Neural cell (in vitro differentiated cells): ENCODE measurements at regions not wholly inside any gene's neighbourhood (a gene's known extent, or its start where the extent isn't known, plus 50 kb on each side); places are given as distances from the start of the nearest gene placed in this dataset.

ENCODE experiments used
- H2AFZ ChIP-seq: fragments of 200-600, 300-800 bp; sonication (generic), shearing (Covaris generic); 2 replicates; pipeline ENCODE4 v1.6.0; 2014; ENCODE audit warnings: low read depth, mild to moderate bottlenecking, antibody characterized with exemption, low read length, moderate library complexity
- H3F3A ChIP-seq: fragments of 200-600 bp; shearing (Covaris generic); 2 replicates; pipeline ENCODE4 v1.6.1; 2016; ENCODE audit warnings: mild to moderate bottlenecking, moderate library complexity, mixed read lengths, antibody characterized with exemption, low read length; ENCODE audit not compliant: insufficient read depth, poor library complexity, severe bottlenecking
- H3K27ac ChIP-seq: fragments of 200-600, 300-800 bp; sonication (generic), shearing (Covaris generic); 2 replicates; pipeline ENCODE4 v1.5.1; 2014; ENCODE audit warnings: mild to moderate bottlenecking, low read length, moderate library complexity
- H3K27me3 ChIP-seq: fragments of 300-800, 200-600 bp; sonication (generic), shearing (Covaris generic); 2 replicates; pipeline ENCODE4 v1.6.0; 2014; ENCODE audit warnings: mild to moderate bottlenecking, low read depth, low read length, moderate library complexity; ENCODE audit not compliant: insufficient read depth
- H3K36me3 ChIP-seq: fragments of 300-800, 200-600 bp; sonication (generic), shearing (Covaris generic); 2 replicates; pipeline ENCODE4 v1.5.1; 2014; ENCODE audit warnings: mild to moderate bottlenecking, antibody characterized with exemption, low read length, moderate library complexity; ENCODE audit not compliant: insufficient read depth
- H3K4me2 ChIP-seq: fragments of 300-800, 200-600 bp; sonication (generic), shearing (Covaris generic); 2 replicates; pipeline ENCODE4 v1.6.0; 2014; ENCODE audit warnings: mild to moderate bottlenecking, low read length
- H3K4me3 ChIP-seq: fragments of 300-800, 200-600 bp; sonication (generic), shearing (Covaris generic); 2 replicates; pipeline ENCODE4 v1.5.1; 2014; ENCODE audit warnings: mild to moderate bottlenecking, low read length, moderate library complexity
- H3K79me2 ChIP-seq: fragments of 200-600 bp; shearing (Covaris generic); replicated peaks from 2 replicates; pipeline ENCODE4 v1.6.0; 2014; ENCODE audit warnings: mild to moderate bottlenecking, low read length, moderate library complexity; ENCODE audit not compliant: insufficient read depth
- H3K9ac ChIP-seq: fragments of 300-800, 200-600 bp; sonication (generic), shearing (Covaris generic); 2 replicates; pipeline ENCODE4 v1.6.1; 2016; ENCODE audit warnings: mild to moderate bottlenecking, low read length, mixed read lengths
- H3K9me2 ChIP-seq: fragments of 200-600 bp; shearing (Covaris generic); 2 replicates; pipeline ENCODE4 v1.6.1; 2016; ENCODE audit warnings: mild to moderate bottlenecking, low read length, mixed read lengths; ENCODE audit not compliant: insufficient read depth
- H3K9me3 ChIP-seq: fragments of 200-600, 300-800 bp; sonication (generic), shearing (Covaris generic); 2 replicates; pipeline ENCODE4 v1.6.1; 2016; ENCODE audit warnings: mild to moderate bottlenecking, mixed run types, low read length, moderate library complexity, mixed read lengths
- H4K20me1 ChIP-seq: fragments of 200-600 bp; shearing (Covaris generic); 2 replicates; pipeline ENCODE4 v1.6.1; 2016; ENCODE audit warnings: mild to moderate bottlenecking, mixed run types; ENCODE audit not compliant: insufficient read depth
- CTCF ChIP-seq: fragments of 450-650 bp; IDR thresholded peaks from 2 replicates; pipeline ENCODE4 v1.5.1; 2014; ENCODE audit warnings: antibody characterized with exemption, mild to moderate bottlenecking, moderate library complexity; ENCODE audit not compliant: poor library complexity, severe bottlenecking
- EP300 ChIP-seq: fragments of 450-650 bp; conservative IDR thresholded peaks from 2 replicates; pipeline ENCODE4 v1.6.1; 2014; ENCODE audit warnings: antibody characterized with exemption, mild to moderate bottlenecking, moderate library complexity; ENCODE audit not compliant: poor library complexity, severe bottlenecking
- EZH2 ChIP-seq: fragments of 200-600, 300-800 bp; shearing (Covaris generic), sonication (generic); IDR thresholded peaks from 2 replicates; pipeline ENCODE4 v1.6.1; 2014; ENCODE audit warnings: antibody characterized with exemption, low read length, borderline replicate concordance, mild to moderate bottlenecking; ENCODE audit not compliant: insufficient read depth, poor library complexity, severe bottlenecking
- MXI1 ChIP-seq: fragments of 450-650 bp; conservative IDR thresholded peaks from 2 replicates; pipeline ENCODE4 v1.6.1; 2014; ENCODE audit warnings: antibody characterized with exemption, mild to moderate bottlenecking; ENCODE audit not compliant: poor library complexity, severe bottlenecking
- POLR2AphosphoS5 ChIP-seq: IDR thresholded peaks from 2 replicates; pipeline ENCODE4 v1.6.1; 2012
- RAD21 ChIP-seq: fragments of 450-650 bp; conservative IDR thresholded peaks from 2 replicates; pipeline ENCODE4 v1.6.1; 2014; ENCODE audit warnings: antibody characterized with exemption, mild to moderate bottlenecking, moderate library complexity
- REST ChIP-seq: IDR thresholded peaks from 2 replicates; pipeline ENCODE4 v1.6.1; 2012; ENCODE audit warnings: borderline replicate concordance
- SMC3 ChIP-seq: fragments of 450-650 bp; conservative IDR thresholded peaks from 2 replicates; pipeline ENCODE4 v1.6.1; 2014; ENCODE audit warnings: antibody characterized with exemption, mild to moderate bottlenecking, moderate library complexity; ENCODE audit not compliant: poor library complexity
- TAF1 ChIP-seq: IDR thresholded peaks from 2 replicates; pipeline ENCODE4 v1.6.1; 2012; ENCODE audit warnings: low read depth

DNA sequence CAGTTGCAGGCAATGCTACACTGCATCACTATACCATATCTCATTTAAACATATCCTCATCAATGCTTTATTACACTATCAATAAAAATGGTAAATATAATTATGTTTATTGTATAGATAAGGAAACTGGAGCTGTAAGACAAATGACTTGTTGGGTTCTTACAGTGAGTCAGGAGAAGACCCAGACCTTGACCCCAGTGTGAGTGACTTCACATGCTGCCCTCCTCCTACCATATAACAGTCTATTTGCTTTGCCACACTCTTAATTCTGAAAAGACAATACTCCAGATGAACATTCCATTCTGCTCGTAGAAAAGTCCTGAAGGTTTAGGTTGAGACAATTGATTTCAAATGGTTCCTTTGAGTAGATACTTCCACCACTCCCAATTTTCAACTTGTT is 550.5 kb downstream of the PLPP3 start:
- H3F3A ChIP-seq = no peaks in the 10 kb centered on the region
- H4K20me1 ChIP-seq = no peaks in the 10 kb centered on the region
- H2AFZ ChIP-seq = no peak overlapping the region
- H3K9me2 ChIP-seq = no peaks in the 10 kb centered on the region
- TF ChIP-seq CTCF (no peak), EP300 (no peak), POLR2AphosphoS5 (no peak), EZH2 (no peak), RAD21 (no peak)
- H3K9me3 ChIP-seq = no peaks in the 10 kb centered on the region
- H3K9ac ChIP-seq = no peak overlapping the region
- no peaks in the 10 kb centered on the region for H3K36me3 ChIP-seq
- H3K4me3 ChIP-seq = no peak overlapping the region
- H3K79me2 ChIP-seq = no peaks in the 10 kb centered on the region
- no peak overlapping the region for H3K27ac ChIP-seq
- H3K4me2 ChIP-seq = no peak overlapping the region
- H3K27me3 ChIP-seq = no peaks in the 10 kb centered on the region

DNA sequence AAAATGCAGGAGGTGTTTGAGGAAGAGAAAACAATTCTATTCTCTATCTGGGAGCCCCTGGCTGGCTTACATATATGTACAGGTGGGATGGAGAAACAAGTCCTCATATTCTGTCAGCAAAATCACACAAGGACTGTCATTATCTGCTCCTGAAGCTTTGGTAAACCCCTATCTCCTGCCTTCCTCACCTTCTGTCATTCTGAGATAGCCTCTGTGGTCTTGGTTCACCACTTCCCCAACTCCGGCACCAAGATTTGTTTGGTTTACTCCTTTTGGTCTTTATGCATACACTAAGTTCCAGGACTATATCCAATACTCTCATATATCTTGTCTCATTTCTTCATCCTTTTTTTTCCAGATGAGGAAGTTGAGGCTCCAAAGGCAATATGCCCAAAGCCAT is 551.1 kb downstream of the PLPP3 start:
- no peak overlapping the region for H3K4me3 ChIP-seq
- H3K27ac ChIP-seq = no peak overlapping the region
- no peak overlapping the region for H3K4me2 ChIP-seq
- H3K36me3 ChIP-seq = no peaks in the 10 kb centered on the region
- H4K20me1 ChIP-seq = no peaks in the 10 kb centered on the region
- no peaks in the 10 kb centered on the region for H3K9me3 ChIP-seq
- H3F3A ChIP-seq = no peaks in the 10 kb centered on the region
- H3K9ac ChIP-seq = no peak overlapping the region
- no peak for TF ChIP-seq REST
- no peaks in the 10 kb centered on the region for H3K27me3 ChIP-seq
- H3K9me2 ChIP-seq = no peaks in the 10 kb centered on the region
- no peak overlapping the region for H2AFZ ChIP-seq
- no peaks in the 10 kb centered on the region for H3K79me2 ChIP-seq

GRCh38 chr1:56025942-56026341 is 553.4 kb downstream of the PLPP3 start:
- H2AFZ ChIP-seq = no peak overlapping the region
- no peaks in the 10 kb centered on the region for H4K20me1 ChIP-seq
- TF ChIP-seq TAF1 (no peak), EP300 (no peak), RAD21 (no peak), SMC3 (no peak), MXI1 (no peak), REST (no peak), CTCF (no peak)
- no peaks in the 10 kb centered on the region for H3K9me3 ChIP-seq
- H3K9ac ChIP-seq = no peak overlapping the region
- no peak overlapping the region for H3K4me3 ChIP-seq
- no peak overlapping the region for H3K27ac ChIP-seq
- H3K79me2 ChIP-seq = no peaks in the 10 kb centered on the region
- no peaks in the 10 kb centered on the region for H3K36me3 ChIP-seq
- no peaks in the 10 kb centered on the region for H3F3A ChIP-seq
- H3K9me2 ChIP-seq = no peaks in the 10 kb centered on the region
- H3K4me2 ChIP-seq = no peak overlapping the region
- no peaks in the 10 kb centered on the region for H3K27me3 ChIP-seq
